Natural killer cell (primary cell): ENCODE measurements at regions not wholly inside any gene's neighbourhood (a gene's known extent, or its start where the extent isn't known, plus 50 kb on each side); places are given as distances from the start of the nearest gene placed in this dataset.

Source experiments
- ATAC-seq, 3 donors: fragments of 150-1000 bp in 2 of 3; fragments of 200-7000 bp in 1 of 3; cut with Tn5 transposase; 1 replicate in 1 of 3; 2 replicates in 2 of 3; pipeline ENCODE4 v1.10.0; 2021; ENCODE audit warnings: mild to moderate bottlenecking in 2 of 3, moderate library complexity in 2 of 3
- DNase-seq, 2 donors: peaks; one replicate each; pipeline versions ENCODE4 v3.0.0 to v3.0.0-alpha.2; 2013 to 2021; ENCODE audit warnings: mixed read lengths in 1 of 2
- H3K27ac ChIP-seq: one replicate; pipeline ENCODE4 v1.5.1; 2013; ENCODE audit warnings: mild to moderate bottlenecking, low read length
- H3K27me3 ChIP-seq: one replicate; pipeline ENCODE4 v1.6.1; 2013; ENCODE audit warnings: low read length; ENCODE audit not compliant: control insufficient read depth, insufficient read depth
- H3K36me3 ChIP-seq: one replicate; pipeline ENCODE4 v1.6.1; 2013; ENCODE audit warnings: low read length; ENCODE audit not compliant: control insufficient read depth, insufficient read depth
- H3K4me1 ChIP-seq: one replicate; pipeline ENCODE4 v1.6.1; 2013; ENCODE audit warnings: low read length; ENCODE audit not compliant: control insufficient read depth, insufficient read depth
- H3K4me3 ChIP-seq: one replicate; pipeline ENCODE4 v1.5.1; 2013; ENCODE audit warnings: low read length
- H3K9me3 ChIP-seq: one replicate; pipeline ENCODE4 v1.6.1; 2013; ENCODE audit warnings: low read length; ENCODE audit not compliant: control insufficient read depth, insufficient read depth
- H3K27ac Mint-ChIP-seq, 2 donors: one replicate each; pipeline ENCODE4 v1.8.0; 2022; ENCODE audit warnings: mild to moderate bottlenecking in 2 of 2, mixed read lengths in 2 of 2, moderate library complexity in 1 of 2
- H3K27me3 Mint-ChIP-seq, 2 donors: one replicate each; pipeline ENCODE4 v1.8.0; 2022; ENCODE audit warnings: low read depth in 2 of 2, mixed read lengths in 2 of 2
- H3K36me3 Mint-ChIP-seq: one replicate; pipeline ENCODE4 v1.8.0; 2022; ENCODE audit warnings: mixed read lengths
- H3K4me1 Mint-ChIP-seq, 2 donors: one replicate each; pipeline ENCODE4 v1.8.0; 2022; ENCODE audit warnings: mixed read lengths in 2 of 2
- H3K4me3 Mint-ChIP-seq: one replicate; pipeline ENCODE4 v1.8.0; 2022; ENCODE audit warnings: mild to moderate bottlenecking, moderate library complexity, mixed read lengths
- H3K9me3 Mint-ChIP-seq, 2 donors: one replicate each; pipeline ENCODE4 v1.8.0; 2022; ENCODE audit warnings: mixed read lengths in 2 of 2
- CTCF ChIP-seq: fragments of 200-600 bp; IDR thresholded peaks from one replicate; pipeline ENCODE4 v1.8.0; 2022; ENCODE audit warnings: antibody characterized with exemption
- WGBS: methylation state at CpG from one replicate; pipeline ENCODE4 v1.1.7; 2013; ENCODE audit warnings: missing lambda C conversion rate; ENCODE audit not compliant: insufficient coverage; 5-methylcytosine and 5-hydroxymethylcytosine counted together
- intact Hi-C: fragments of 100-400 bp; cut with micrococcal nuclease; formaldehyde crosslinking; loops from one replicate; pipeline ENCODE4 v1.14.2; 2022

- H3K9me3 Mint-ChIP-seq: no peaks in the 10 kb centered on the region
- H3K4me3 Mint-ChIP-seq: no peak overlapping the region
- Histone ChIP-seq H3K9me3 (no peaks in the 10 kb centered on the region), H3K27me3 (no peaks in the 10 kb centered on the region), H3K4me3 (no peak overlapping the region), H3K4me1 (no peaks in the 10 kb centered on the region), H3K36me3 (no peaks in the 10 kb centered on the region), H3K27ac (no peak overlapping the region)
- no peaks in the 10 kb centered on the region for H3K4me1 Mint-ChIP-seq
- no peak for ATAC-seq
- H3K27ac Mint-ChIP-seq: no peak overlapping the region
- no peaks in the 10 kb centered on the region for H3K36me3 Mint-ChIP-seq
- no peak for TF ChIP-seq CTCF
- 91% methylated on average over 5 of the region's 6 CpGs for WGBS
- no peak for DNase-seq
- H3K27me3 Mint-ChIP-seq: no peaks in the 10 kb centered on the region
- intact Hi-C loops: no loop called here
Measured at GRCh38 chr1:39122056-39122455, 82.4 kb upstream of the MACF1 start.

DNA sequence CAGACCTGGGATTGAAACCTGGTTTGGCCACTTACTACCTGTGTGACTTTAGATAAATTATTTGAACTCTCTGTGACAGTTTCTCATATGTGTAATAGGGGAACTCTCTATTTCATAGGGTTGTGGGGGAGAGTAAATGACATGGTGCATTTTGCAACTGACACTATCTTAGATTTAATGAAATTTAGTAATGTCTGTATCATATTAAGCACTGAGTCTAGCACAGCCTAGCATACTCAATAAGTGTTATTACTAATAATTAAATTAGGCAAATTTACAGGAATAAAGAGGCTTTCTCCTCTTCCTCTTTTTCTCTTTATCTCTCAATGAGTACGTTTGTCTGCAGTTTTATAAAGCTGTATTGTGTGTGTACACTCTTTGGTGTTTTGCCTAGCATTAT is 80.2 kb upstream of the MACF1 start:
- H3K36me3 Mint-ChIP-seq: no peaks in the 10 kb centered on the region

GRCh38 chr1:39127513-39127912 is 77.0 kb upstream of the MACF1 start:
- no peaks in the 10 kb centered on the region for H3K9me3 Mint-ChIP-seq
- H3K4me3 Mint-ChIP-seq: no peak overlapping the region
- no peak for TF ChIP-seq CTCF
- H3K4me1 Mint-ChIP-seq: no peaks in the 10 kb centered on the region
- DNase-seq: no peak
- Histone ChIP-seq H3K9me3 (no peaks in the 10 kb centered on the region), H3K36me3 (no peaks in the 10 kb centered on the region), H3K27me3 (no peaks in the 10 kb centered on the region), H3K4me1 (no peaks in the 10 kb centered on the region), H3K4me3 (no peak overlapping the region), H3K27ac (no peak overlapping the region)
- no peak overlapping the region for H3K27ac Mint-ChIP-seq
- no peaks in the 10 kb centered on the region for H3K36me3 Mint-ChIP-seq
- peaks cover 0 to 2% of the 10 kb centered on the region in 2 donors for H3K27me3 Mint-ChIP-seq
- intact Hi-C loops: no loop called here
- ATAC-seq: no peak

More for the DNA sequence above, 80.2 kb upstream of the MACF1 start:
- H3K4me1 Mint-ChIP-seq: no peaks in the 10 kb centered on the region
- DNase-seq: no peak
- Histone ChIP-seq H3K27ac (no peak overlapping the region), H3K36me3 (no peaks in the 10 kb centered on the region), H3K27me3 (no peaks in the 10 kb centered on the region), H3K9me3 (no peaks in the 10 kb centered on the region), H3K4me3 (no peak overlapping the region), H3K4me1 (no peaks in the 10 kb centered on the region)
- TF ChIP-seq CTCF: no peak
- no peak overlapping the region for H3K4me3 Mint-ChIP-seq
- WGBS: no CpG with 5 or more reads among the region's 1 CpG
- intact Hi-C loops: no loop called here
- no peak overlapping the region for H3K27ac Mint-ChIP-seq
- peaks cover 0 to 2% of the 10 kb centered on the region in 2 donors for H3K27me3 Mint-ChIP-seq
- no peaks in the 10 kb centered on the region for H3K9me3 Mint-ChIP-seq
- no peak for ATAC-seq

- intact Hi-C loops: no loop called here
- H3K4me3 Mint-ChIP-seq: no peak overlapping the region
Measured at GRCh38 chr1:39128126-39128525, 76.4 kb upstream of the MACF1 start.

More at GRCh38 chr1:39128126-39128525, 76.4 kb upstream of the MACF1 start:
- ATAC-seq (no peak), DNase-seq (no peak)
- no peaks in the 10 kb centered on the region for H3K9me3 Mint-ChIP-seq
- no peak overlapping the region for H3K27ac Mint-ChIP-seq
- WGBS: 70% methylated on average over 4 of the region's 4 CpGs
- no peaks in the 10 kb centered on the region for H3K9me3 ChIP-seq
- no peak overlapping the region for H3K4me3 ChIP-seq
- H3K4me1 Mint-ChIP-seq: no peaks in the 10 kb centered on the region
- H3K27me3 ChIP-seq: no peaks in the 10 kb centered on the region
- no peak for TF ChIP-seq CTCF
- H3K4me1 ChIP-seq: no peaks in the 10 kb centered on the region
- H3K36me3 ChIP-seq: no peaks in the 10 kb centered on the region
- no peaks in the 10 kb centered on the region for H3K36me3 Mint-ChIP-seq
- no peak overlapping the region for H3K27ac ChIP-seq
- peaks cover 0 to 2% of the 10 kb centered on the region in 2 donors for H3K27me3 Mint-ChIP-seq
